Lung (tissue), 11 donors: ENCODE measurements at regions not wholly inside any gene's neighbourhood (a gene's known extent, or its start where the extent isn't known, plus 50 kb on each side); places are given as distances from the start of the nearest gene placed in this dataset.

Experiments
- ATAC-seq: fragments of 200-7000 bp; cut with Tn5 transposase; one replicate; pipeline ENCODE4 v1.9.1; 2020; ENCODE audit warnings: moderate number of reproducible peaks; ENCODE audit not compliant: insufficient read depth, low FRiP score
- DNase-seq, 3 donors: peaks; one replicate each; pipeline ENCODE4 v3.0.0-alpha.2; 2013 to 2017
- H3K27ac ChIP-seq, 2 donors: one replicate each; pipeline ENCODE4 v1.5.1; 2013; ENCODE audit warnings: mild to moderate bottlenecking in 2 of 2, moderate library complexity in 2 of 2, control low read depth in 1 of 2, inconsistent platforms in 1 of 2, low read depth in 1 of 2, low read length in 1 of 2
- H3K27me3 ChIP-seq, 3 donors: one replicate each; pipeline ENCODE4 v1.5.1; 2013; ENCODE audit warnings: low read length in 2 of 3; ENCODE audit not compliant: control insufficient read depth in 3 of 3, insufficient read depth in 3 of 3
- H3K36me3 ChIP-seq, 4 donors: one replicate each; pipeline ENCODE4 v1.5.1; 2013; ENCODE audit warnings: low read length in 4 of 4, mild to moderate bottlenecking in 1 of 4, moderate library complexity in 1 of 4; ENCODE audit not compliant: control insufficient read depth in 4 of 4, insufficient read depth in 4 of 4
- H3K4me1 ChIP-seq, 5 donors: one replicate each; pipeline ENCODE4 v1.5.1; 2013; ENCODE audit warnings: low read length in 5 of 5, mild to moderate bottlenecking in 2 of 5, moderate library complexity in 1 of 5; ENCODE audit not compliant: control insufficient read depth in 5 of 5, insufficient read depth in 5 of 5
- H3K4me3 ChIP-seq: one replicate; pipeline ENCODE4 v1.5.1; 2013; ENCODE audit warnings: mild to moderate bottlenecking, control low read depth, moderate library complexity
- H3K9ac ChIP-seq, 2 donors: one replicate each; pipeline ENCODE4 v1.5.1; 2013; ENCODE audit warnings: low read length in 2 of 2, control low read depth in 1 of 2; ENCODE audit not compliant: insufficient read depth in 1 of 2
- H3K9me3 ChIP-seq, 4 donors: one replicate each; pipeline ENCODE4 v1.5.1; 2013; ENCODE audit warnings: low read length in 3 of 4, mild to moderate bottlenecking in 1 of 4, moderate library complexity in 1 of 4; ENCODE audit not compliant: control insufficient read depth in 4 of 4, insufficient read depth in 3 of 4
- CTCF ChIP-seq: IDR thresholded peaks from 2 replicates; pipeline ENCODE4 v1.5.1; 2012; ENCODE audit warnings: mild to moderate bottlenecking; ENCODE audit errors: control extremely low read depth, extremely low read depth
- WGBS, 2 donors: extraction: QIAGEN DNeasy Blood & Tissue Kit; methylation state at CpG; one replicate each; pipeline ENCODE4 v1.1.7; 2013; 5-methylcytosine and 5-hydroxymethylcytosine counted together
- donor health status: control.
- donor health status: control.
- donor health status: Bipolar disorder and iron deficiency.
- donor health status: healthy.
- donor health status: DM: yes; HTN: yes; CAD: no.

GRCh38 chr4:152007111-152007510 is 246.3 kb upstream of the GATB start:
- WGBS, 2 donors, result 83 to 87% methylated on average over 3 of the region's 3 CpGs
- Histone ChIP-seq H3K9ac (no peak overlapping the region), H3K36me3 (no peaks in the 10 kb centered on the region), H3K27me3 (peaks cover 0 to 3% (median 0%) of the 10 kb centered on the region in 3 donors), H3K4me3 (no peak overlapping the region), H3K27ac (no peak overlapping the region), H3K9me3 (no peaks in the 10 kb centered on the region), H3K4me1 (peaks cover 0 to 7% (median 0%) of the 10 kb centered on the region in 5 donors)
- DNase-seq (no peak), ATAC-seq (no peak)
- TF ChIP-seq CTCF, result no peak

GRCh38 chr4:152004801-152005200 is 244.0 kb upstream of the GATB start:
- TF ChIP-seq CTCF, result no peak
- WGBS, 2 donors, result 82 to 84% methylated on average over 7 of the region's 7 CpGs
- H3K27ac ChIP-seq, result no peak overlapping the region
- DNase-seq, result no peak
- no peaks in the 10 kb centered on the region for H3K36me3 ChIP-seq
- no peak for ATAC-seq
- H3K9ac ChIP-seq, result no peak overlapping the region
- H3K27me3 ChIP-seq, result peaks cover 0 to 3% (median 0%) of the 10 kb centered on the region in 3 donors
- no peak overlapping the region for H3K4me3 ChIP-seq
- peaks cover 0 to 2% (median 0%) of the 10 kb centered on the region in 4 donors for H3K9me3 ChIP-seq
- H3K4me1 ChIP-seq, result no peaks in the 10 kb centered on the region

GRCh38 chr4:152000518-152000917 is 239.7 kb upstream of the GATB start:
- DNase-seq, result no peak
- Histone ChIP-seq H3K27ac (no peak overlapping the region), H3K4me3 (no peak overlapping the region), H3K27me3 (no peaks in the 10 kb centered on the region), H3K4me1 (no peaks in the 10 kb centered on the region), H3K9me3 (peaks cover 0 to 2% (median 0%) of the 10 kb centered on the region in 4 donors), H3K36me3 (no peaks in the 10 kb centered on the region), H3K9ac (no peak overlapping the region)
- no peak for TF ChIP-seq CTCF
- ATAC-seq, result no peak

- H3K9ac ChIP-seq, result no peak overlapping the region
- no peak overlapping the region for H3K27ac ChIP-seq
- 74 to 90% methylated on average over 9 of the region's 9 CpGs for WGBS, 2 donors
- ATAC-seq (no peak), DNase-seq (no peak)
- H3K9me3 ChIP-seq, result peaks cover 0 to 5% (median 2%) of the 10 kb centered on the region in 4 donors
- no peaks in the 10 kb centered on the region for H3K27me3 ChIP-seq
- H3K36me3 ChIP-seq, result no peaks in the 10 kb centered on the region
- TF ChIP-seq CTCF, result no peak
- no peak overlapping the region for H3K4me3 ChIP-seq
- no peaks in the 10 kb centered on the region for H3K4me1 ChIP-seq
These were observed 237.9 kb upstream of the GATB start for GRCh38 chr4:151998723-151999122.
